Mucosa of stomach (tissue), 1 donor: ENCODE measurements at regions not wholly inside any gene's neighbourhood (a gene's known extent, or its start where the extent isn't known, plus 50 kb on each side); places are given as distances from the start of the nearest gene placed in this dataset.
"Not testable (repeated sequence)": the region's sequence is repeated elsewhere in the genome, so short reads cannot be mapped to it uniquely, and the experiment has no call there.

Source experiments
- H3K27me3 ChIP-seq: one replicate; pipeline ENCODE4 v1.7.0; 2013; ENCODE audit warnings: mild to moderate bottlenecking, low read length; ENCODE audit not compliant: control insufficient read depth, insufficient read depth
- H3K36me3 ChIP-seq: one replicate; pipeline ENCODE4 v1.7.0; 2013; ENCODE audit warnings: low read length; ENCODE audit not compliant: control insufficient read depth, insufficient read depth
- H3K4me1 ChIP-seq: one replicate; pipeline ENCODE4 v1.7.0; 2013; ENCODE audit warnings: mild to moderate bottlenecking, low read length; ENCODE audit not compliant: control insufficient read depth, insufficient read depth
- H3K4me3 ChIP-seq: one replicate; pipeline ENCODE4 v1.7.0; 2013; ENCODE audit warnings: low read length
- H3K9ac ChIP-seq: one replicate; pipeline ENCODE4 v1.7.0; 2013; ENCODE audit warnings: mild to moderate bottlenecking, low read length, moderate library complexity
- H3K9me3 ChIP-seq: one replicate; pipeline ENCODE4 v1.7.0; 2013; ENCODE audit warnings: mild to moderate bottlenecking, low read length, moderate library complexity; ENCODE audit not compliant: control insufficient read depth
- donor health status: Pancreatic carcinoma.

DNA sequence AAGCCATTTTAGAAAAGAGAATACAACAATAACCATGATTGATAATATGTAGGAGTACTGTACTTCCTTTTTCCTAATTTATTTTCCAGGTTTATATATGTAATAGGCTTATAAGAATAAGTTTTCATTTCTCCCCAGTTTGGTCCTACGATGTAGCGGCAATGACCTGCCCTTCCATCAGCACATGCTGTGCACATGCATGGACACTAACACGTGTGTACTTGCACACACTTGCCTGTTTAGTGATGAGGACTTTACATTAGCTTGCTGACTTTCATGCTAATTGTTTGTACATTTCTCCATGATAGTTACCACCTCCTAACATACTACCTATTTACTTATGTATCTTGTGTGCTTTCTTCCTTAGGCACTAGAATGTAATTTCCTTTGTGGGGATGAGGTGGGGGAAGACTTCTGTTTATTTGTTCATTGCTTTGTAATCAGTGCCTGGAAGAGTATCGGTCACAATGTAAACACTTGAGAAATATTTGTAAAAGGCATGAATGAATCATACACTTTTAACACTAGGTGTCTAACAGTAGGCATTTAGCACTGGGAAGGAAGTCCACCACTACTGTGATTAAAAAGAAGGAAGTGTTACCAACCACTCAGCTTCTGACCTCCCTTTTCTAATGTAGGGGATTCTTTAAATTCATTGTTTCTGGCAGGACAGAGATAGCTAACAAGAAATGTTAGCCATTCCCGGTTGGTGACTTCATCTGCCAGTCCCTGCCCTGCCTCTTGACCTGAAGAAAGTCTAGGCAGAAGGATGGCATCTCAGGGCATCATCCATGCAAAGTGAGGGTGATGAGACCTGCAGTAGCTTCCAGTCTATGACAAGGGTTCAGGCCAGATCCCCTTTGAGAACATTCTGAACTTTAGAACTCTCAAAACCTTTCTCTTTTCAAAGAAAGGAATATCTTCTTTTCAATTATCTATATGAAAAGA is 120.2 kb upstream of the RAB18 start:
- Histone ChIP-seq H3K4me3 (no peak overlapping the region), H3K36me3 (no peaks in the 10 kb centered on the region), H3K27me3 (peaks cover 3% of the 10 kb centered on the region), H3K4me1 (peaks cover 7% of the 10 kb centered on the region), H3K9me3 (no peaks in the 10 kb centered on the region), H3K9ac (no peak overlapping the region)

DNA sequence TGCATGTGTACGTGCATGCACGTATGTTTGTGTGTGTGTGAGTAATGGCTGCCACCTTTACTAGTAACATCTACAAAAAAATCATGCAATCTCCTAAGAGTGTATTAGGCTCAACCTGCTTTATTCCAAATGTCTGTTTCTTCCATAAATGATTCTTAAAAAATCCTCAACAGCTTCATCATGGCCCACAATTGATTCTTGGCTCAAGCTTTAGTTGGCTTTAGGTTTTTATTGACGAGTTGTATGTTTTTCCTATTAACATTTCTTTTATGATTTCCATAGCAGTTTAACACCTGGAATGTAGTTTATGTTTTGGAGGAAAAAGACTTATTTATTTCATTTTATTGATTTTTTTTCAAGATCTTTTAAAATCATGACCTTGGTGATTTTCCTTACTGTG is 121.9 kb upstream of the RAB18 start:
- no peak overlapping the region for H3K4me3 ChIP-seq
- peaks cover 7% of the 10 kb centered on the region for H3K4me1 ChIP-seq
- H3K27me3 ChIP-seq, result peaks cover 3% of the 10 kb centered on the region
- H3K9ac ChIP-seq, result no peak overlapping the region
- H3K36me3 ChIP-seq, result no peaks in the 10 kb centered on the region
- no peaks in the 10 kb centered on the region for H3K9me3 ChIP-seq

DNA sequence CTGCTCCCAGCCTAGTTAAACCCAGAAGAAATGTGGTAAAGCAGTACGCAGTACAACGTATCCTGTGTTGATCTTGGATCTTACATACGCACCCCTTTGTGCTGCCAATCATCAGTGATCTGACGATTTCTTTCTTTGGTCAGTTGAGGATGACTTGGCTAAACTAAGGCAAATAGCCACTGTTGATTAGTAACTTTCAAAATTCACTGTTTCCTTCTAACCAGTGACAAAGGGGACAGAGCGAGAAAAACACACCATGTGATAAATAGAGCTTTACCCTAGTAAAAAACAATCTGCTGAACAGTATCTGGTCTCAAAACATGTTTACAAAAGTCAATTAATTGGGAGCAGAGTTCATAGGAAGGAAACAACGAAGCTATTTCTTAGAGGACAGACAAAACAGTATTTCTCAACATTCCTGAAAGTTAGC is 123.2 kb upstream of the RAB18 start:
- Histone ChIP-seq H3K36me3 (no peaks in the 10 kb centered on the region), H3K9me3 (no peaks in the 10 kb centered on the region), H3K4me3 (no peak overlapping the region), H3K4me1 (peaks cover 7% of the 10 kb centered on the region), H3K9ac (no peak overlapping the region), H3K27me3 (peaks cover 3% of the 10 kb centered on the region)

DNA sequence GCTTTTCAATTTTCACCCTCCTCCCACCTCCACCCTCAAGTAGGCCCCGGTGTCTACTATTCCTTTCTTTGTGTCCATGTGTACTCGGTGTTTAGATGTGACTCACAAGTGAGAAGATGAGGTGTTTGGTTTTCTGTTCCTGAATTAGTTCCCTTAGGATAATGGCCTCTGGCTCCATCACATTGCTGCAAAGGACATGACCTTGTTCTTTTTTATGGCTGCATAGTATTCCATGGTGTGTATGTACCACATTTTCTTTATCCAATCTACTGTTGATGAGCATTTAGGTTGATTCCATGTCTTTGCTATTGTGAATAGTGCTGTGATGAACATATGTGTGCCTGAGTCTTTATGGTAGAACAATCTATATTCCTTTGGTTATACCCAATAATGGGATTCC is 125.1 kb upstream of the RAB18 start:
- not testable (repeated sequence) for H3K27me3 ChIP-seq, H3K9ac ChIP-seq, H3K36me3 ChIP-seq, H3K9me3 ChIP-seq, H3K4me1 ChIP-seq, H3K4me3 ChIP-seq

DNA sequence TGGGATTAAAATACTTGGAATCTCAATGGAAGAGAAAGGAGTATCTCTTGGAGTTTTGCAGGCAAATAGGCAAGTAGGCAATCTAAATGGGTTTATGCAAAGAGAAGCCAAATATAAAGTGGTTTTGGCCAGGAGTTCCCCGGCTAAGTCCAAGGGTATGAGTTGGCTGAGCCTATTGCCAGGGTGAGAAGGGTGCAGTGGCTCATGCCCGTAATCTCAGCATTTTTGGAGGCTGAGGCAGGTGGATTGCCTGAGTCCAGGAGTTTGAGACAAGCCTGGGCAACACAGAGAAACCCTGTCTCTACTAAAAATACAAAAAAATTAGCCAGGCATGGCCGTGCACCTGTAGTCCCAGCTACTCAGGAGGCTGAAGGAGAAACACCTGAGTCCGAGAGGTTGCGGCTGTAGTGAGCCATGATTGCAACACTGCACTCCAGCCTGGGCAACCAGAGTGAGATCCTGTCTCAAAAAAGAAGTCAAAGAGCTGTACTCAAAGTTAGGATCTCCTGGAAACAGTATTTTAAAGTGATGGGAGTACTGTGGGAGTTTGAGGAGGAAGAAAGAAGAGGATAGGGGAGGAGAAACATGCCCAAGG is 130.4 kb upstream of the RAB18 start:
- Histone ChIP-seq H3K4me3 (no peak overlapping the region), H3K9me3 (no peaks in the 10 kb centered on the region), H3K36me3 (no peaks in the 10 kb centered on the region), H3K27me3 (no peaks in the 10 kb centered on the region), H3K9ac (no peak overlapping the region), H3K4me1 (no peaks in the 10 kb centered on the region)

DNA sequence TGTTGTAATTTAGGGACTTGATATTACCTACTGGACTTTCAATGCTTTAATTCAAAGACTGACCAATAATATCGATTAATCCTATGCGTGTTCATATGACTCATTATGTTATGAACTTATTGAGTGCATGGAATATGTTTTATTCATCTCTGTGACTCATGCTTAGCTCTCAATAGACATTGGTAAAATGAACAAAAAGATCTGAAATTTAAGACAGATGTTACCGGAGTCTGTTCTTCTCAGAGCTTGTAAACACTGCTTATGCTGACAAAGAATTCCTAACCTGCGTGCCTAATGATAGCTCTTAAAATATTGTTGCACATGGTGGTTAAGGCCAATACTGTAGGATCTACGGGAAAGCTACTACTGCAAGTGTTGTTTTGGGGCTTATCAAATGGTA is 131.5 kb upstream of the ACBD5 start:
- no peaks in the 10 kb centered on the region for H3K4me1 ChIP-seq
- no peak overlapping the region for H3K4me3 ChIP-seq
- no peaks in the 10 kb centered on the region for H3K9me3 ChIP-seq
- H3K9ac ChIP-seq, result no peak overlapping the region
- no peaks in the 10 kb centered on the region for H3K36me3 ChIP-seq
- no peaks in the 10 kb centered on the region for H3K27me3 ChIP-seq

DNA sequence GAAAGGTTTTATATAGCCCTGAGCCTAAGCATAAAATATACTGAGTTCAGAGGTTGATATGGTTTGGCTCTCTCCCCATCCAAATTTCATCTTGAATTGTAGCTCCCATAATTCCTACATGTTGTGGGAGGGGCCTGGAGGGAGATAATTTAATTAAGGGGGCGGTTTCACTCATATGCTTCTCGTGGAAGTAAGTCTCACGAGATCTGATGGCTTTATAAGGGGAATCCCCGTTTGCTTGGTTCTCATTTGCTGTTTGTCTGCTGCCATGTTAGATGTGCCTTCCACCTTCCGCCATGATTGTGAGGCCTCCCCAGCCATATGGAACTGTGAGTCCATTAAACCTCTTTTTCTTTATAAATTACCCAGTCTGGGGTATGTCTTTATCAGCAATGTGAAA is 130.8 kb upstream of the ACBD5 start:
- H3K4me1 ChIP-seq, H3K9ac ChIP-seq, H3K27me3 ChIP-seq, H3K36me3 ChIP-seq, H3K9me3 ChIP-seq, H3K4me3 ChIP-seq: not testable (repeated sequence)

DNA sequence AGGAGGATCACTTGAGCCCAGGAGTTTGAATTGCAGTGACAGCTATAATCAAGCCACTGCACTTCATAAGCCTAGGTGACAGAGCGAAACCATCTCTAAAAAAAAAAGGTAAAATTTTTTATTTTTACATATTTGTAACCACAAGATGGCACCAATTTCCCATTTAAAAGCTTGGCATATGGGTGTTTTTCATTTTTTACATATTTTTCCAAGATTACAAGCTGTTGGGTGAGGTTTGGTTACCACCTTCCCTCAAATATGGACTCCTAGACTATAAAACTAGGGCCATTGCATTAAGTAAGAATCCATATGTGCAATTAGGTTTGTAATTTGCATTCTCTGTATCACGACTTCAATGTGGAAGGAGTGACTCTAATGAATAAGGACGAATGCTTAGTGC is 129.3 kb upstream of the ACBD5 start:
- Histone ChIP-seq H3K4me1 (no peaks in the 10 kb centered on the region), H3K9me3 (no peaks in the 10 kb centered on the region), H3K9ac (no peak overlapping the region), H3K4me3 (no peak overlapping the region), H3K27me3 (no peaks in the 10 kb centered on the region), H3K36me3 (no peaks in the 10 kb centered on the region)

DNA sequence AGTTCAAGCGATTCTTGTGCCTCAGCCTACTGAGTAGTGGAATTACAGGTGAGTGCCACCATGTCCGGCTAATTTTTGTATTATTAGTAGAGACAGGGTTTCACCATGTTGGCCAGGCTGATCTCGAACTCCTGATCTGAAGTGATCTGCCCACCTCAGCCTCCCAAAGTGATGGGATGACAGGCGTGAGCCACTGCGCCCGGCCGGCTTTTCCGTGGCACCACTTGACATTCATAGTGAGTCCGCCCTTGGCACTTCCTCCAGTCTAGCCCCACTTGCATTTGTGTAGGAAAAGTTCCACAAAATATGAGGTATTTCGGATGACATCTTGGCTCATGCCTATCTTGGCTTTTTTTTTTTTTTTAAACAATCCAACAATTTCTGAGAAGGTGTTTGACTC is 128.1 kb upstream of the ACBD5 start:
- no peaks in the 10 kb centered on the region for H3K9me3 ChIP-seq
- H3K4me1 ChIP-seq, result no peaks in the 10 kb centered on the region
- no peak overlapping the region for H3K9ac ChIP-seq
- H3K4me3 ChIP-seq, result no peak overlapping the region
- H3K36me3 ChIP-seq, result no peaks in the 10 kb centered on the region
- H3K27me3 ChIP-seq, result no peaks in the 10 kb centered on the region

DNA sequence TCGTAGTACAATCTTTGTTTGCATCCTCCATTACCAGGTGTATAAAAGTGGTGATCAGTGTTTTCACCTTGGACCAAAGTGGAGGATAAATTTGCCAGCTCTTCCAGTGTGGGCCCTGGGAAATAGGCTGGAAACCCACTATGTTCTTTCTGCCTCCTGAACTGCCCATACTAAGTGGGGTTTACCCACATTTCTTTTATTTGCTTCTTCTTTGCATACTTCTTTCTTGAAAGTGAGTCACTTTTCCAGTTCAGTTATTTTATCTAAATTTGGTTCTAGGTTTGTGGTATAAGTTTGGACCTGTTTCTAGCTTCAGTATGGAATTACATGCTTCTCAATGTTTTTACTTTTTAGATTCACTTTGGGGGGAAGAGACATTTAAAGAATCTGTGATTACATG is 126.2 kb upstream of the ACBD5 start:
- Histone ChIP-seq H3K4me1 (no peaks in the 10 kb centered on the region), H3K36me3 (no peaks in the 10 kb centered on the region), H3K9ac (no peak overlapping the region), H3K9me3 (no peaks in the 10 kb centered on the region), H3K27me3 (no peaks in the 10 kb centered on the region), H3K4me3 (no peak overlapping the region)

DNA sequence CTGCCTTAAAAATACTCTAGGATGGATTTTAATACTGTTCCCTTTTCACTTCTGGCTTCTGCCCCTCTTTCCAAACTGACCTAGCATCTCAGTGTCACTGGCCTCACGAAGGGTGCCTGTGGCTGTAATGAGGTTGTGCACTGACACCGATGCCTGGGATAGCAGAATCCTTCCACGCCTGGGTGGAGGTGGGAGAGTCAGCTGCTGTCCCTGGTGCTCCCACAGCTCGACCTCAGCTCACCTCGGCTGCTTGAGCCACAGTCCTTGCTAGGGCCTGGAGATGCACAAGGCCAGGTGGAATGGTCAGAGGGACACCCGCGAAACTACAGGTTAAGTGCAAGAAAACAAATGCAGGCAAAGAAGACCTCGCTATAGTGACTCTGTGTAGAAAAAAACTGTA is 123.4 kb upstream of the ACBD5 start:
- Histone ChIP-seq H3K9me3 (no peaks in the 10 kb centered on the region), H3K4me1 (no peaks in the 10 kb centered on the region), H3K27me3 (no peaks in the 10 kb centered on the region), H3K36me3 (no peaks in the 10 kb centered on the region), H3K4me3 (no peak overlapping the region), H3K9ac (no peak overlapping the region)

DNA sequence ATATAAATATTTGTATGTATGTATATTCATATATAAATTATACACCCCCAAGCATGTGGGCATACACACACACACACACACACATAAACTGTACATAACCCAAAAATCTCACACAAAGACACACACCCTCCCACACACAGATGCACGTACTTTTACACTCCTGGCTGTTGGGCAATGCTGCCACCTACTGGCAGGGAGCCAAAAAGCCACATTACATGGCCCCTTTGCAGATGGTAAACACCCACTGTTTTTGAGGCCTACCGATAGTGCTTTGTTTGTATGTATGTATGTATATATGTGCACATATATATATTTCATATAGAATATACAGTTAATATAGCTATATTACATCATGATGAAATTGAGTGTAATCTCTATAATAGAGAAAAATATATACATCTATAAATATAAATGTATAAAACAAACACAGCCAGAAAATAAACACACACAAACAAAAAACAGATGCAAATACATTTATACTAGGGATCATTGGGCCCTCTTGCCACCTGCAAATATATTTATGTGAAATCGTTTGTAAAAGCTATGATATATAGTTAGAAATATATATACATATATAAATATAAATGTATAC is 120.1 kb upstream of the ACBD5 start:
- Histone ChIP-seq H3K9me3 (no peaks in the 10 kb centered on the region), H3K9ac (no peak overlapping the region)

More for the DNA sequence above, 120.1 kb upstream of the ACBD5 start:
- H3K4me3 ChIP-seq, result no peak overlapping the region
- H3K4me1 ChIP-seq, result no peaks in the 10 kb centered on the region
- no peaks in the 10 kb centered on the region for H3K36me3 ChIP-seq
- H3K27me3 ChIP-seq, result no peaks in the 10 kb centered on the region
